Thyroid gland (tissue), 4 donors: ENCODE measurements at regions not wholly inside any gene's neighbourhood (a gene's known extent, or its start where the extent isn't known, plus 50 kb on each side); places are given as distances from the start of the nearest gene placed in this dataset.

ENCODE experiments used
- POLR2A ChIP-seq, 2 donors: fragments of 450-650 bp; IDR thresholded peaks; one replicate each; pipeline ENCODE4 v1.6.1; 2017; ENCODE audit warnings: antibody characterized with exemption in 2 of 2, mild to moderate bottlenecking in 2 of 2, moderate library complexity in 1 of 2
- TF ChIP-seq, protein P1 (sequence below), 6 experiments: fragments of 200-600 bp in 3 of 6; fragments of 450-650 bp in 3 of 6; sonication (generic) in 3 of 6; IDR thresholded peaks; one replicate each; pipeline ENCODE4 v1.5.1; 2016 to 2019; ENCODE audit warnings: antibody characterized with exemption in 6 of 6, mild to moderate bottlenecking in 2 of 6, inconsistent platforms in 1 of 6, moderate library complexity in 1 of 6

DNA sequence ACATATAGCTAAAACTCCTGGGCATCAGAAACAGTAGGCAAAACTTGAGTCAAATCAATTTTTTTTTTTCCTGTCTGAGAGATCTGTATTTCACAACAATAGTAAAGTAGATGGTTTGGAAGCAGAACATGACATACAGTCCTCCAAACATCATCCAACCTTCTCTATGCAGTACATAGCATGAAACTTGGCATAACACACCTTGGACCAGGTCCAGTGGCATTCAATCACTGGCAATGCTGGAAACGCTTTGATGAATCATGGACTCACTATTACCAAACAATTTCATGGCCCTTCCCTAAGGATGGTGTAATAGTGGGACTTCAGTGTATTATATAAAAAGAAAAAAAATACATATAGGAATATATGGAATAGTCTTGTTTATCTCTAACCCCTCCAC lies 154.6 kb downstream of the FMR1NB start:
- TF ChIP-seq, protein P1, sequence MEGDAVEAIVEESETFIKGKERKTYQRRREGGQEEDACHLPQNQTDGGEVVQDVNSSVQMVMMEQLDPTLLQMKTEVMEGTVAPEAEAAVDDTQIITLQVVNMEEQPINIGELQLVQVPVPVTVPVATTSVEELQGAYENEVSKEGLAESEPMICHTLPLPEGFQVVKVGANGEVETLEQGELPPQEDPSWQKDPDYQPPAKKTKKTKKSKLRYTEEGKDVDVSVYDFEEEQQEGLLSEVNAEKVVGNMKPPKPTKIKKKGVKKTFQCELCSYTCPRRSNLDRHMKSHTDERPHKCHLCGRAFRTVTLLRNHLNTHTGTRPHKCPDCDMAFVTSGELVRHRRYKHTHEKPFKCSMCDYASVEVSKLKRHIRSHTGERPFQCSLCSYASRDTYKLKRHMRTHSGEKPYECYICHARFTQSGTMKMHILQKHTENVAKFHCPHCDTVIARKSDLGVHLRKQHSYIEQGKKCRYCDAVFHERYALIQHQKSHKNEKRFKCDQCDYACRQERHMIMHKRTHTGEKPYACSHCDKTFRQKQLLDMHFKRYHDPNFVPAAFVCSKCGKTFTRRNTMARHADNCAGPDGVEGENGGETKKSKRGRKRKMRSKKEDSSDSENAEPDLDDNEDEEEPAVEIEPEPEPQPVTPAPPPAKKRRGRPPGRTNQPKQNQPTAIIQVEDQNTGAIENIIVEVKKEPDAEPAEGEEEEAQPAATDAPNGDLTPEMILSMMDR (IDR thresholded peaks at IDR 0.05): no peak
- no peak for TF ChIP-seq POLR2A (IDR thresholded peaks at IDR 0.05)
